Left lung (tissue), 4 donors: ENCODE measurements at regions not wholly inside any gene's neighbourhood (a gene's known extent, or its start where the extent isn't known, plus 50 kb on each side); places are given as distances from the start of the nearest gene placed in this dataset.

ENCODE experiments used
- ATAC-seq: fragments of 200-7000 bp; cut with Tn5 transposase; one replicate; pipeline ENCODE4 v1.9.1; 2020; ENCODE audit warnings: moderate library complexity
- DNase-seq, 4 donors: peaks; one replicate each; pipeline ENCODE4 v3.0.0-alpha.2; 2013 to 2020
- H3K27ac ChIP-seq, 2 donors: fragments of 200-600 bp; sonication (generic) in 1 of 2; one replicate each; pipeline versions ENCODE4 v1.5.0 to v1.8.0; 2020 to 2021
- H3K27me3 ChIP-seq, 2 donors: fragments of 200-600 bp; sonication (generic) in 1 of 2; one replicate each; pipeline versions ENCODE4 v1.5.0 to v1.8.0; 2020 to 2021
- H3K36me3 ChIP-seq, 2 donors: fragments of 200-600 bp; sonication (generic) in 1 of 2; one replicate each; pipeline versions ENCODE4 v1.5.0 to v1.8.0; 2020 to 2021
- H3K4me1 ChIP-seq, 2 donors: fragments of 200-600 bp; one replicate each; pipeline ENCODE4 v1.8.0; 2021
- H3K4me3 ChIP-seq, 2 donors: fragments of 200-600 bp; sonication (generic) in 1 of 2; one replicate each; pipeline versions ENCODE4 v1.5.0 to v1.8.0; 2020 to 2021; ENCODE audit warnings: mild to moderate bottlenecking in 1 of 2
- H3K9me3 ChIP-seq, 2 donors: fragments of 200-600 bp; sonication (generic) in 1 of 2; one replicate each; pipeline versions ENCODE4 v1.5.0 to v1.8.0; 2020 to 2021
- intact Hi-C, 2 donors: fragments of 100-400 bp; cut with DNase I; formaldehyde crosslinking; loops; one replicate each; pipeline versions ENCODE4 v1.11.2 to v1.14.2; 2022
- TF ChIP-seq, protein P1 (sequence below), 2 donors: fragments of 200-600 bp; sonication (generic) in 1 of 2; IDR thresholded peaks; one replicate each; pipeline versions ENCODE4 v1.5.0 to v1.8.0; 2021; ENCODE audit warnings: antibody characterized with exemption in 2 of 2
- donor health status: DM: no; HTN: yes; CAD: no.
- donor health status: DM: no; HTN: no; CAD: no.

DNA sequence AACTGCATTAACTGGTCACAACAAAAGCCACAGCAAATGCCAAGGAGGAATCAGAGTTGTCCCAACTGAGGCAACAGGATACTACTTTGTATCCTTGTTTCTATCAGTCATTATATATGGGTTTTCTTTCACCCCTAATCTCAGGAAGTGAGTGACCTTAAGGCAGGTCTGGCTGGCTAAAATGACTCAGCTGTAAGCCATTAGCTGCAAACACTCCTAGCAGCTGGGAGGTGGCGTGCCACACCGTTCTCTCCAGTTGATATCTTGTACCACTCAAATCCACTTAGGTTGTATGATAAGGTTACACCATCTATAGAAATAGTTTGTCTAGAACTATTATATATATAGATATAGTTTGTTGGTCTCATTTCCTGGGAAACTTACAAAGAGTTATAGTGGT lies 171.1 kb upstream of the MC4R start:
- DNase-seq, result no peak
- TF ChIP-seq, protein P1, sequence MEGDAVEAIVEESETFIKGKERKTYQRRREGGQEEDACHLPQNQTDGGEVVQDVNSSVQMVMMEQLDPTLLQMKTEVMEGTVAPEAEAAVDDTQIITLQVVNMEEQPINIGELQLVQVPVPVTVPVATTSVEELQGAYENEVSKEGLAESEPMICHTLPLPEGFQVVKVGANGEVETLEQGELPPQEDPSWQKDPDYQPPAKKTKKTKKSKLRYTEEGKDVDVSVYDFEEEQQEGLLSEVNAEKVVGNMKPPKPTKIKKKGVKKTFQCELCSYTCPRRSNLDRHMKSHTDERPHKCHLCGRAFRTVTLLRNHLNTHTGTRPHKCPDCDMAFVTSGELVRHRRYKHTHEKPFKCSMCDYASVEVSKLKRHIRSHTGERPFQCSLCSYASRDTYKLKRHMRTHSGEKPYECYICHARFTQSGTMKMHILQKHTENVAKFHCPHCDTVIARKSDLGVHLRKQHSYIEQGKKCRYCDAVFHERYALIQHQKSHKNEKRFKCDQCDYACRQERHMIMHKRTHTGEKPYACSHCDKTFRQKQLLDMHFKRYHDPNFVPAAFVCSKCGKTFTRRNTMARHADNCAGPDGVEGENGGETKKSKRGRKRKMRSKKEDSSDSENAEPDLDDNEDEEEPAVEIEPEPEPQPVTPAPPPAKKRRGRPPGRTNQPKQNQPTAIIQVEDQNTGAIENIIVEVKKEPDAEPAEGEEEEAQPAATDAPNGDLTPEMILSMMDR (IDR thresholded peaks at IDR 0.05), result no peak
- intact Hi-C loops, result no loop called here

DNA sequence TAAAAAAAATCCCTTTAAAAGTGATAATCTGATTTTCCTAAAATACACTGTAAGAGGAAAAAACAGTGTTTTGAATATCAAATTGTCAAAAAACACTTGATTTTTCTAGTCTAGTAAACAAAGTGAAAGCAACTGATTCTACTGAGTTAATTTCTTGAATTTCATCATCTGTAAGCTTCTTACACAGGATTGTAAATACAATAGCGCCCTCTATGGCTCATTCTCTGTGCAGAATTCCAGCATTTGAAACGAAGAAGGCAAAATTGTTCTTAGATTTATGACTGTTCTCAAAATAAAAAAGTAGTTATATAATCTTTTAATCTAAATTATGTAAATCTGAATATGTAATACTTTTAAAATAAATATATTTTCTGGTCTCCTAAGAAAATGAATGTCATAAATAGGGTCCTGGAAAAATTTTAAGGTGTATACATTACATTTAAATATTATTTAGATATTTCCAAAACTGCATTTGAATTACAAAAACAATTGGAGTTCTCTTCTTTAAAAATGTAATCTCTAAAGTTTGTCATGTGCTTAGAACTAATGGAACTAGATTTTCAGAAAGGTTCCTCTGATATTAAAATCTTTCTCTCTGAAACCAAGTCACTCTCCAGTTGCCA lies 176.9 kb upstream of the MC4R start:
- DNase-seq, result peak in 2 of 4 donors; percentile 45 to 73
- intact Hi-C loops, result no loop called here
- Histone ChIP-seq H3K36me3 (no peaks in the 10 kb centered on the region), H3K27ac (no peak overlapping the region), H3K4me1 (no peaks in the 10 kb centered on the region), H3K4me3 (no peak overlapping the region), H3K9me3 (no peaks in the 10 kb centered on the region), H3K27me3 (no peaks in the 10 kb centered on the region)
- ATAC-seq, result peak; percentile 67
- TF ChIP-seq, protein P1 (IDR thresholded peaks at IDR 0.05), result peak; percentile 58 to 72

More for the DNA sequence above, 171.1 kb upstream of the MC4R start:
- H3K4me1 ChIP-seq, result no peaks in the 10 kb centered on the region
- no peak overlapping the region for H3K4me3 ChIP-seq
- ATAC-seq, result no peak
- no peaks in the 10 kb centered on the region for H3K36me3 ChIP-seq
- no peaks in the 10 kb centered on the region for H3K9me3 ChIP-seq
- no peaks in the 10 kb centered on the region for H3K27me3 ChIP-seq
- no peak overlapping the region for H3K27ac ChIP-seq

DNA sequence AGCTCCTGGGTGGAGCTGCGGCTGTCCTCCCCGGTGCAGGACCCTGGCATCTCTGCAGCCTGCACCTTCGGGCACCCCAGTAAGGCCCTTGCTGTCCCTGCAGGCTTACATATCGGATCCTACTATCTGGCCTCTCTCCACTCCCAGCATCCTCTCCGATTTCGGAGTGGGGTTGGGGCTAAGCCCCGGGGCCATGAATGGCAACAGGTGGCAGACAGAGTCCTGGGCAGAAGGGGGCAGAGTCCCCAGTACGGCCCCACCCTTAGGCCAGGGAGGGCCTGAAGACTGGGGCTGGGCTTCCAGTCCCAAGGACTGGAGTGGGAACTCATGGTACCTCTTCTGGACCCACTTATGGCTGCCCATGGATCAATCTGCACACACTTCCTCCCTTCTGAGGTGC lies 180.4 kb upstream of the MC4R start:
- Histone ChIP-seq H3K27ac (no peak overlapping the region), H3K27me3 (no peaks in the 10 kb centered on the region), H3K4me1 (no peaks in the 10 kb centered on the region), H3K36me3 (no peaks in the 10 kb centered on the region), H3K9me3 (no peaks in the 10 kb centered on the region), H3K4me3 (no peak overlapping the region)
- no peak for DNase-seq
- no peak for ATAC-seq
- intact Hi-C loops, result loop anchor here in 1 of 2 donors (10.0 kb wide), 1 partner anchor 558 kb away; no protein-coding TSS in a partner anchor
- TF ChIP-seq, protein P1 (IDR thresholded peaks at IDR 0.05), result no peak

DNA sequence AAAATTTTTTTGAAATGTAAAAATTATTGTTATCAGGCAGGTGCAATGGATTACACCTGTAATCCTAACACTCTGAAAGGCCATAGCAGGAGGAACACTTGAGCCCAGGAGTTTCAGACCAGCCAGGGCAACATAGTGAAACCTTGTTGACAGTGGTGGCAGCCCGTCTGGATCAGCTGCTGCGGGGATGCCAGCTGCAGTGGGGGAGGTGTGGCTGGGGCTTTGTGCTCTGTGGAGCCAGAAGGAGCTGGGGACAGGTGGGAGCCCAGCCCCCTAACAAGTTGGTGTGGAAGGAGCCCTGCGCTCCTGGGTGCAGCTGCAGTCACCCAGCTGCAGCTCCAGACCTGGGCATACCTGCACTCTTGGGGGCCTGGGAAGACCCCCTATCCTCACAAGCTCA lies 182.4 kb upstream of the MC4R start:
- intact Hi-C loops, result loop anchor here in 1 of 2 donors (10.0 kb wide), 1 partner anchor 560 kb away; no protein-coding TSS in a partner anchor
- DNase-seq (no peak), ATAC-seq (no peak)
- H3K4me3 ChIP-seq, result no peak overlapping the region
- H3K27ac ChIP-seq, result no peak overlapping the region
- no peaks in the 10 kb centered on the region for H3K9me3 ChIP-seq
- no peaks in the 10 kb centered on the region for H3K27me3 ChIP-seq
- TF ChIP-seq, protein P1 (IDR thresholded peaks at IDR 0.05), result no peak
- H3K4me1 ChIP-seq, result no peaks in the 10 kb centered on the region
- H3K36me3 ChIP-seq, result no peaks in the 10 kb centered on the region

DNA sequence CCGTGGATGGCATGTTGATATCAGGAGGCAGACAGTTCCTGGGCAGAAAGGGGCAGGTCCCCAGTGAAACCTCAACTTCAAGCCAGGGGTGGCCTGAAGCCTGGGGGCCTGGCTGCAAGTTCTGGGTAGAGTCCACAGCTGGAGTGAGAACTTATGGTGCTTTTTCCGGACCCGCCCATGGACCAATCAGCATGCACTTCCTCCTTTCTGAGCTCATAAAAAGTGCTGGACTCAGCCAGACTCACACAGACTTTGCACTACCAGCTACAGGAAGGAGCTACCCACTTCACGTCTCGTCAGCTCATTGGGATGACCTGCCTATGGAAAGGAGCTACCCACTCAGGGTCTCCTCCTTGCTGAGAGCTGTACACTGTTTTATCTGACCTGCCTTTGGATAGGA lies 183.1 kb upstream of the MC4R start:
- H3K4me1 ChIP-seq, result no peaks in the 10 kb centered on the region
- ATAC-seq, result no peak
- H3K4me3 ChIP-seq, result no peak overlapping the region
- no peaks in the 10 kb centered on the region for H3K9me3 ChIP-seq
- DNase-seq, result no peak
- H3K27ac ChIP-seq, result no peak overlapping the region
- H3K27me3 ChIP-seq, result no peaks in the 10 kb centered on the region
- TF ChIP-seq, protein P1 (IDR thresholded peaks at IDR 0.05), result no peak
- H3K36me3 ChIP-seq, result no peaks in the 10 kb centered on the region
- intact Hi-C loops, result loop anchor here in 1 of 2 donors (10.0 kb wide), 1 partner anchor 561 kb away; no protein-coding TSS in a partner anchor
